ENCODE measurements at regions not wholly inside any gene's neighbourhood (a gene's known extent, or its start where the extent isn't known, plus 50 kb on each side); places are given as distances from the start of the nearest gene placed in this dataset.
"Not testable (repeated sequence)": the region's sequence is repeated elsewhere in the genome, so short reads cannot be mapped to it uniquely, and the experiment has no call there.

GRCh38 chr1:69120126-69120741, 447.5 kb upstream of the LRRC7 start:
- TF ChIP-seq CTCF (IDR thresholded peaks at IDR 0.05); ZFX (IDR thresholded peaks at IDR 0.05; ENCODE audit: borderline replicate concordance): not testable (repeated sequence)

Measured in 22Rv1 (cell line).